ENCODE measurements at regions not wholly inside any gene's neighbourhood (a gene's known extent, or its start where the extent isn't known, plus 50 kb on each side); places are given as distances from the start of the nearest gene placed in this dataset.

- H3K4me3 ChIP-seq = no peak overlapping the region
- H3K27me3 ChIP-seq = no peaks in the 10 kb centered on the region
- no peaks in the 10 kb centered on the region for H3K9me3 ChIP-seq
- no peak for DNase-seq (ENCODE audit: low spot score)
- H3K36me3 ChIP-seq = no peaks in the 10 kb centered on the region
- no peak overlapping the region for H3K27ac ChIP-seq
- no peaks in the 10 kb centered on the region for H3K4me1 ChIP-seq
- no peak for TF ChIP-seq CTCF (IDR thresholded peaks at IDR 0.05)
These were observed 124.6 kb upstream of the LYSMD4 start for GRCh38 chr15:99857836-99858235.

GRCh38 chr15:99850517-99850916 lies 117.3 kb upstream of the LYSMD4 start:
- Histone ChIP-seq H3K9me3 (no peaks in the 10 kb centered on the region), H3K27me3 (no peaks in the 10 kb centered on the region), H3K4me1 (no peaks in the 10 kb centered on the region), H3K27ac (no peak overlapping the region), H3K4me3 (no peak overlapping the region), H3K36me3 (no peaks in the 10 kb centered on the region)
- DNase-seq (ENCODE audit: low spot score) = no peak
- no peak for TF ChIP-seq CTCF (IDR thresholded peaks at IDR 0.05)

GRCh38 chr15:99845009-99845408 lies 111.8 kb upstream of the LYSMD4 start:
- no peak overlapping the region for H3K27ac ChIP-seq
- H3K9me3 ChIP-seq = no peaks in the 10 kb centered on the region
- H3K4me3 ChIP-seq = no peak overlapping the region
- no peak for TF ChIP-seq CTCF (IDR thresholded peaks at IDR 0.05)
- H3K27me3 ChIP-seq = no peaks in the 10 kb centered on the region
- H3K4me1 ChIP-seq = no peaks in the 10 kb centered on the region
- no peaks in the 10 kb centered on the region for H3K36me3 ChIP-seq
- no peak for DNase-seq (ENCODE audit: low spot score)

- Histone ChIP-seq H3K36me3 (no peaks in the 10 kb centered on the region), H3K27me3 (no peaks in the 10 kb centered on the region), H3K4me1 (no peaks in the 10 kb centered on the region), H3K27ac (no peak overlapping the region), H3K9me3 (no peaks in the 10 kb centered on the region), H3K4me3 (no peak overlapping the region)
- no peak for DNase-seq (ENCODE audit: low spot score)
- TF ChIP-seq CTCF (IDR thresholded peaks at IDR 0.05) = no peak
These were observed 110.9 kb upstream of the LYSMD4 start for GRCh38 chr15:99844150-99844549.

GRCh38 chr15:99842071-99842470 lies 108.8 kb upstream of the LYSMD4 start:
- Histone ChIP-seq H3K4me1 (no peaks in the 10 kb centered on the region), H3K36me3 (no peaks in the 10 kb centered on the region), H3K27me3 (no peaks in the 10 kb centered on the region), H3K9me3 (no peaks in the 10 kb centered on the region), H3K27ac (no peak overlapping the region), H3K4me3 (no peak overlapping the region)
- DNase-seq (ENCODE audit: low spot score) = no peak
- TF ChIP-seq CTCF (IDR thresholded peaks at IDR 0.05) = no peak

GRCh38 chr15:99826157-99826780 lies 93.0 kb upstream of the LYSMD4 start:
- no peaks in the 10 kb centered on the region for H3K27me3 ChIP-seq
- no peak for DNase-seq (ENCODE audit: low spot score)
- TF ChIP-seq CTCF (IDR thresholded peaks at IDR 0.05) = no peak
- H3K4me1 ChIP-seq = no peaks in the 10 kb centered on the region
- H3K9me3 ChIP-seq = no peaks in the 10 kb centered on the region
- no peak overlapping the region for H3K27ac ChIP-seq
- no peak overlapping the region for H3K4me3 ChIP-seq
- H3K36me3 ChIP-seq = no peaks in the 10 kb centered on the region

Data from right atrium auricular region (tissue), 2 donors.